Mesendoderm (in vitro differentiated cells): ENCODE measurements at regions not wholly inside any gene's neighbourhood (a gene's known extent, or its start where the extent isn't known, plus 50 kb on each side); places are given as distances from the start of the nearest gene placed in this dataset.

ENCODE experiments used
- DNase-seq: peaks from one replicate; pipeline ENCODE4 v3.0.0; 2013
- H2AK5ac ChIP-seq: 2 replicates; pipeline ENCODE4 v1.6.1; 2013; ENCODE audit warnings: low read length, inconsistent platforms
- H2BK120ac ChIP-seq: 2 replicates; pipeline ENCODE4 v1.6.1; 2013; ENCODE audit warnings: low read depth, mild to moderate bottlenecking, low read length, moderate library complexity, mixed read lengths
- H2BK15ac ChIP-seq: replicated peaks from 2 replicates; pipeline ENCODE4 v1.6.1; 2013; ENCODE audit warnings: low read depth, mild to moderate bottlenecking, moderate library complexity
- H2BK5ac ChIP-seq: 2 replicates; pipeline ENCODE4 v1.6.1; 2013; ENCODE audit warnings: low read length, inconsistent platforms
- H3K18ac ChIP-seq: 2 replicates; pipeline ENCODE4 v1.6.1; 2013; ENCODE audit warnings: mild to moderate bottlenecking, low read length, mixed read lengths
- H3K23ac ChIP-seq: one replicate; pipeline ENCODE4 v1.6.1; 2013; ENCODE audit warnings: low read length
- H3K27ac ChIP-seq: 2 replicates; pipeline ENCODE4 v1.5.1; 2013; ENCODE audit warnings: low read depth, mild to moderate bottlenecking, inconsistent platforms, low read length, moderate library complexity
- H3K27me3 ChIP-seq: 2 replicates; pipeline ENCODE4 v1.6.1; 2013; ENCODE audit warnings: low read length, control low read depth, mild to moderate bottlenecking, inconsistent platforms; ENCODE audit not compliant: insufficient read depth, poor library complexity
- H3K36me3 ChIP-seq: 2 replicates; pipeline ENCODE4 v1.6.1; 2013; ENCODE audit warnings: low read length, inconsistent platforms; ENCODE audit not compliant: control insufficient read depth, insufficient read depth
- H3K4ac ChIP-seq: one replicate; pipeline ENCODE4 v1.6.1; 2013; ENCODE audit warnings: low read depth, mild to moderate bottlenecking, low read length, moderate library complexity
- H3K4me1 ChIP-seq: 2 replicates; pipeline ENCODE4 v1.6.1; 2013; ENCODE audit warnings: low read depth, low read length, inconsistent platforms; ENCODE audit not compliant: control insufficient read depth
- H3K4me2 ChIP-seq: 2 replicates; pipeline ENCODE4 v1.6.1; 2013; ENCODE audit warnings: low read length
- H3K4me3 ChIP-seq: 2 replicates; pipeline ENCODE4 v1.5.1; 2013; ENCODE audit warnings: mild to moderate bottlenecking, low read length
- H3K56ac ChIP-seq: one replicate; pipeline ENCODE4 v1.6.1; 2013; ENCODE audit warnings: low read length
- H3K79me1 ChIP-seq: 2 replicates; pipeline ENCODE4 v1.6.1; 2013; ENCODE audit warnings: low read length, inconsistent platforms
- H3K79me2 ChIP-seq: 2 replicates; pipeline ENCODE4 v1.6.1; 2013; ENCODE audit warnings: mild to moderate bottlenecking, low read length; ENCODE audit not compliant: control insufficient read depth, insufficient read depth
- H3K9ac ChIP-seq: 2 replicates; pipeline ENCODE4 v1.6.1; 2013; ENCODE audit warnings: low read length, inconsistent platforms
- H4K5ac ChIP-seq: one replicate; pipeline ENCODE4 v1.6.1; 2013; ENCODE audit warnings: low read length
- H4K8ac ChIP-seq: one replicate; pipeline ENCODE4 v1.6.1; 2013; ENCODE audit warnings: low read depth, mild to moderate bottlenecking, control low read depth, low read length, moderate library complexity
- WGBS: extraction: QIAGEN DNeasy Blood & Tissue Kit; methylation state at CpG from one replicate; pipeline ENCODE4 v1.1.7; 2013; ENCODE audit warnings: low lambda C conversion rate, missing lambda C conversion rate; ENCODE audit not compliant: insufficient coverage; ENCODE audit errors: extremely low coverage; 5-methylcytosine and 5-hydroxymethylcytosine counted together

- Histone ChIP-seq H2AK5ac (no peak overlapping the region), H3K9ac (no peak overlapping the region), H3K79me2 (no peaks in the 10 kb centered on the region), H2BK15ac (no peak overlapping the region), H3K56ac (no peak overlapping the region), H3K23ac (no peak overlapping the region), H3K4me2 (no peak overlapping the region), H3K79me1 (no peaks in the 10 kb centered on the region), H2BK5ac (no peak overlapping the region), H4K8ac (no peak overlapping the region), H4K5ac (no peak overlapping the region), H3K4me3 (no peak overlapping the region), H3K36me3 (no peaks in the 10 kb centered on the region), H2BK120ac (no peak overlapping the region), H3K4me1 (no peaks in the 10 kb centered on the region), H3K27ac (no peak overlapping the region), H3K18ac (no peak overlapping the region), H3K4ac (no peak overlapping the region), H3K27me3 (no peaks in the 10 kb centered on the region)
- DNase-seq: peak; percentile 42
- no CpG with 5 or more reads among the region's 10 CpGs for WGBS
These were observed 137.3 kb downstream of the SEC61B start for GRCh38 chr9:99359336-99359735.

GRCh38 chr9:99360026-99360425, 137.9 kb downstream of the SEC61B start:
- H3K79me2 ChIP-seq: no peaks in the 10 kb centered on the region
- no peak overlapping the region for H4K5ac ChIP-seq
- H4K8ac ChIP-seq: no peak overlapping the region
- WGBS: no CpG with 5 or more reads among the region's 2 CpGs
- no peak overlapping the region for H2AK5ac ChIP-seq
- no peaks in the 10 kb centered on the region for H3K36me3 ChIP-seq
- H3K27ac ChIP-seq: no peak overlapping the region
- H3K9ac ChIP-seq: no peak overlapping the region
- H3K79me1 ChIP-seq: no peaks in the 10 kb centered on the region
- no peak overlapping the region for H3K4me2 ChIP-seq
- no peak overlapping the region for H2BK120ac ChIP-seq
- DNase-seq: no peak
- no peak overlapping the region for H2BK5ac ChIP-seq
- H3K23ac ChIP-seq: no peak overlapping the region
- no peaks in the 10 kb centered on the region for H3K4me1 ChIP-seq
- no peaks in the 10 kb centered on the region for H3K27me3 ChIP-seq
- H3K18ac ChIP-seq: no peak overlapping the region
- no peak overlapping the region for H2BK15ac ChIP-seq
- H3K4ac ChIP-seq: no peak overlapping the region
- H3K4me3 ChIP-seq: no peak overlapping the region
- H3K56ac ChIP-seq: no peak overlapping the region

- no CpG with 5 or more reads among the region's 8 CpGs for WGBS
- Histone ChIP-seq H3K79me1 (no peaks in the 10 kb centered on the region), H3K4me2 (no peak overlapping the region), H2BK5ac (no peak overlapping the region), H3K79me2 (no peaks in the 10 kb centered on the region), H3K27ac (no peak overlapping the region), H2AK5ac (no peak overlapping the region), H4K8ac (no peak overlapping the region), H4K5ac (no peak overlapping the region), H3K36me3 (no peaks in the 10 kb centered on the region), H3K4me1 (no peaks in the 10 kb centered on the region), H2BK120ac (no peak overlapping the region), H3K56ac (no peak overlapping the region), H3K4ac (no peak overlapping the region), H3K18ac (no peak overlapping the region), H3K9ac (no peak overlapping the region), H3K4me3 (no peak overlapping the region), H2BK15ac (no peak overlapping the region), H3K27me3 (no peaks in the 10 kb centered on the region), H3K23ac (no peak overlapping the region)
- DNase-seq: no peak
These were observed 139.7 kb downstream of the SEC61B start for GRCh38 chr9:99361817-99362216.

- Histone ChIP-seq H3K4me2 (no peak overlapping the region), H2AK5ac (no peak overlapping the region), H3K4ac (no peak overlapping the region), H3K18ac (no peak overlapping the region), H3K36me3 (no peaks in the 10 kb centered on the region), H4K8ac (no peak overlapping the region), H3K4me3 (no peak overlapping the region), H2BK5ac (no peak overlapping the region), H3K79me2 (no peaks in the 10 kb centered on the region), H3K27ac (no peak overlapping the region), H2BK120ac (no peak overlapping the region), H3K79me1 (no peaks in the 10 kb centered on the region), H2BK15ac (no peak overlapping the region), H3K27me3 (no peaks in the 10 kb centered on the region), H3K23ac (no peak overlapping the region), H4K5ac (no peak overlapping the region), H3K4me1 (no peaks in the 10 kb centered on the region), H3K56ac (no peak overlapping the region), H3K9ac (no peak overlapping the region)
- DNase-seq: no peak
These were observed 140.2 kb downstream of the SEC61B start for GRCh38 chr9:99362321-99362720.

- Histone ChIP-seq H3K27ac (no peak overlapping the region), H3K79me2 (no peaks in the 10 kb centered on the region), H2BK5ac (no peak overlapping the region), H3K56ac (no peak overlapping the region), H3K36me3 (no peaks in the 10 kb centered on the region), H3K79me1 (no peaks in the 10 kb centered on the region), H3K4ac (no peak overlapping the region), H3K9ac (no peak overlapping the region), H3K4me3 (no peak overlapping the region), H2BK15ac (no peak overlapping the region), H4K5ac (no peak overlapping the region), H3K18ac (no peak overlapping the region), H2AK5ac (no peak overlapping the region), H2BK120ac (no peak overlapping the region), H3K4me1 (no peaks in the 10 kb centered on the region), H3K27me3 (no peaks in the 10 kb centered on the region), H4K8ac (no peak overlapping the region), H3K4me2 (no peak overlapping the region), H3K23ac (no peak overlapping the region)
- no CpG with 5 or more reads among the region's 3 CpGs for WGBS
- no peak for DNase-seq
These were observed 141.4 kb downstream of the SEC61B start for GRCh38 chr9:99363509-99363908.

- H2BK5ac ChIP-seq: no peak overlapping the region
- no peak overlapping the region for H3K56ac ChIP-seq
- H3K79me2 ChIP-seq: no peaks in the 10 kb centered on the region
- no peaks in the 10 kb centered on the region for H3K4me1 ChIP-seq
- no CpG with 5 or more reads among the region's 7 CpGs for WGBS
- H3K4me3 ChIP-seq: no peak overlapping the region
- H2BK120ac ChIP-seq: no peak overlapping the region
- H3K4me2 ChIP-seq: no peak overlapping the region
- H3K36me3 ChIP-seq: no peaks in the 10 kb centered on the region
- H3K23ac ChIP-seq: no peak overlapping the region
- H4K8ac ChIP-seq: no peak overlapping the region
- no peak overlapping the region for H3K27ac ChIP-seq
- no peaks in the 10 kb centered on the region for H3K79me1 ChIP-seq
- no peak overlapping the region for H2AK5ac ChIP-seq
- no peak overlapping the region for H3K4ac ChIP-seq
- H3K27me3 ChIP-seq: no peaks in the 10 kb centered on the region
- H2BK15ac ChIP-seq: no peak overlapping the region
- H4K5ac ChIP-seq: no peak overlapping the region
- DNase-seq: peak; percentile 21
- no peak overlapping the region for H3K9ac ChIP-seq
- H3K18ac ChIP-seq: no peak overlapping the region
These were observed 143.3 kb downstream of the SEC61B start for GRCh38 chr9:99365233-99365980.
